SJSA1 (cell line): ENCODE measurements at regions not wholly inside any gene's neighbourhood (a gene's known extent, or its start where the extent isn't known, plus 50 kb on each side); places are given as distances from the start of the nearest gene placed in this dataset.

Source experiments
- DNase-seq, 2 experiments: peaks; one replicate each; pipeline ENCODE4 v3.0.0-alpha.2; 2015 to 2020; ENCODE audit warnings: low spot score in 2 of 2, low read depth in 1 of 2
- H3K27ac ChIP-seq: fragments of 250-450 bp; sonication (Bioruptor Pico); 2 replicates; pipeline ENCODE4 v1.5.1; 2020; ENCODE audit warnings: mild to moderate bottlenecking, moderate library complexity
- H3K27me3 ChIP-seq: fragments of 250-450 bp; sonication (Bioruptor Pico); replicated peaks from 2 replicates; pipeline ENCODE4 v1.5.1; 2020; ENCODE audit warnings: mild to moderate bottlenecking, moderate library complexity
- H3K36me3 ChIP-seq: fragments of 250-450 bp; sonication (Bioruptor Pico); 2 replicates; pipeline ENCODE4 v1.5.1; 2020; ENCODE audit warnings: mild to moderate bottlenecking
- H3K4me1 ChIP-seq: fragments of 250-450 bp; sonication (Bioruptor Pico); replicated peaks from 2 replicates; pipeline ENCODE4 v1.6.1; 2021; ENCODE audit warnings: mild to moderate bottlenecking
- H3K4me3 ChIP-seq: fragments of 250-450 bp; sonication (Bioruptor Pico); 2 replicates; pipeline ENCODE4 v1.5.1; 2020; ENCODE audit warnings: mild to moderate bottlenecking
- H3K9me3 ChIP-seq: fragments of 250-450 bp; sonication (Bioruptor Pico); replicated peaks from 2 replicates; pipeline ENCODE4 v1.5.1; 2020; ENCODE audit warnings: mild to moderate bottlenecking

DNA sequence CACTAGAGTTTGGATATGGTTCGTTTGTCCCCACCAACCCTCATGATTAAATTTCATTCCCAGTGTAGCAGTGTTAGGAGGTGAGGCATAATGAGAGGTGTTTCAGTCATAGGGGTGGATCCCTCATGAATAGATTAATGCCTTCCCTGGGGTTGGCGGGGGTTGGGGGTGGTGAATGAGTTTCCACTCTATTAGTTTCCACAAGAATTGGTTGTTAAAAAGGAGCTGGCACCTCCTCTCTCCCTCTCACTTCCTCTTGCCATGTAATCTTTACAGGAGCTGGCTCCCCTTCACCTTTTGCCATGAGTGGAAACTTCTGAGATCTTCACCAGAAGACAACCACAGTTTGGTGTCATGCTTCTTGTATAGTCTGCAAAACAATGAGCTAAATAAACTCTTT is 333.7 kb downstream of the ENC1 start:
- Histone ChIP-seq H3K27ac (no peak overlapping the region), H3K36me3 (no peaks in the 10 kb centered on the region), H3K4me3 (no peak overlapping the region), H3K27me3 (no peaks in the 10 kb centered on the region), H3K9me3 (no peaks in the 10 kb centered on the region), H3K4me1 (no peaks in the 10 kb centered on the region)
- DNase-seq: no peak

DNA sequence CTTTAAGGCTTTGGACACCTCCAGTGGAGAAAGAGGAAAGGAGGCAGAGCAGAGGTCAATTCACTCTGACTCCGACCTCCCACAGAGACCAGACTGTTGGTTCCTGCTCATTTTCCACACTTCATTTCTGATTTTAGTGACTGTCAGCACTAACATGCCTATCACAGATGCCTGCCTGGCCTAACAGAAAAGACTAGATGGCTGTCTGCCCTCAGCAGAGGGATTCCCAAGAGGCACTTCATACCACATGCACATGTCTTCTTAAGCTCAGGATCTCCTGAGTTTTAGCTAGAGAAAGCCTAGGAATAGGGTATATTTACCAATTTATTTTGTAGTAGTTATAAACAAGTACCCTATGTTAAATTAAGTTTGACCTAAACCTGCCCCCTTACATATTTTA is 336.0 kb downstream of the ENC1 start:
- Histone ChIP-seq H3K27me3 (no peaks in the 10 kb centered on the region), H3K27ac (no peak overlapping the region), H3K36me3 (no peaks in the 10 kb centered on the region), H3K9me3 (no peaks in the 10 kb centered on the region), H3K4me1 (no peaks in the 10 kb centered on the region), H3K4me3 (no peak overlapping the region)
- no peak for DNase-seq

DNA sequence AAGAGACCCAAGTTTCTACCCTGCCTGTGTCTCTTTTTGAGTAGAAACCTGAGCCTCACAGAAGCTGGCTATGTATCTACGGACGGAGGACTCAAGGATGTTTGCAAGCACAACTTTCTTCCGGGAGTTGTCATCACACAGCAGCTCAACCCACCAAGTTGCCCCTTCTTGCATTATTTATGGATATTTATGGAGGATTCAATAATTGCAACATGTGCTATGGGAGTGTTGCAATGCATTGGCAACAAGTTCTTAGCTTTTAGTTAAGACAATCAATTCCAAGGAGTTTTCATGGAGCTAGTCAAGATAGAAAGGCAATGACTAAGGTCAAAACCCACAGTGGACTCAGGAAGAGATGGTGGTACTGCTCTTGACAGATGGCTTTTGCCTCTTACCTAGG is 336.9 kb downstream of the ENC1 start:
- H3K4me3 ChIP-seq: no peak overlapping the region
- no peaks in the 10 kb centered on the region for H3K36me3 ChIP-seq
- H3K9me3 ChIP-seq: no peaks in the 10 kb centered on the region
- no peaks in the 10 kb centered on the region for H3K4me1 ChIP-seq
- no peak for DNase-seq
- no peaks in the 10 kb centered on the region for H3K27me3 ChIP-seq
- no peak overlapping the region for H3K27ac ChIP-seq

DNA sequence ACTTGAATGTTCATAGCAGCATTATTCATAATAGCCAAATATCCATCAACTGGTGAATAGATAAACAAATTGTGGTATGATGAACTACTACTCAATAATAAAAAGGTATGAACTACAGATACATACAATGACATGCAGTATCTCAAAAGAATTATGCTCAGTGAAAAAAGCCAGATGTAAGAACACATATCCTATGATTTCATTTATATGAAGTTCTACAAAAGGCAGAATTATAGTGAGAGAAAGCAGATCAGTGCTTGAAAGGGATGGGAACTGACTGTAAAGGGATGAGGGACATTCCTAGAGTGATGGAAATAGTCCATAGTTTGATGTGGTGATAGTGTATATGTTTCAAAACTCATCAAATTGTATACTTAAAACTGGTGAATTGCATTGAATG is 339.0 kb downstream of the ENC1 start:
- H3K4me1 ChIP-seq: no peaks in the 10 kb centered on the region
- no peak for DNase-seq
- H3K9me3 ChIP-seq: no peaks in the 10 kb centered on the region
- no peak overlapping the region for H3K27ac ChIP-seq
- H3K36me3 ChIP-seq: no peaks in the 10 kb centered on the region
- H3K4me3 ChIP-seq: no peak overlapping the region
- no peaks in the 10 kb centered on the region for H3K27me3 ChIP-seq

DNA sequence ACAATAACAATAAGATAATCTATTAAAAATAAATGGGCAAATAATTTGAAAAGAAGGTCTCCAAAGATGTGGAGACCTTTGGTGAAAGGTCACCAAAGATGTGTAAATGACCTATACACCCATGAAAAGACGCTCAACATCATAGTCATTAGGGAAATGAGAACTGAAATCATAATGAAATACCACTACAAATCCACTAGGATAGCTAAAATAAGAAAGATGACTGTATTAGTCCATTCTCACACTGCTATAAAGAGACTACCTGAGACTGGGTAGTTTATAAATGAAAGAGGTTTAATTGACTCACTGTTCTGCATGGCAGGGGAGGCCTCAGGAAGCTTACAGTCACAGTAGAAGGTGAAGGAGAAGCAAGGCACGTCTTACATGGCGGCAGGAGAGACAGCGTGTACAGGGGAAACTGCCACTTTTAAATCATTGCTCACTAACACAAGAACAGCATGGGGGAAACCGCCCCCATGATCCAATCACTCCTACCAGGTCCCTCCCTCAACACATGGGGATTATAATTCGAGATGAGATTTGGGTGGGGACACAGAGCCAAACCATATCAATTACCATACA is 339.6 kb downstream of the ENC1 start:
- no peaks in the 10 kb centered on the region for H3K9me3 ChIP-seq
- H3K27ac ChIP-seq: no peak overlapping the region
- no peaks in the 10 kb centered on the region for H3K36me3 ChIP-seq
- H3K27me3 ChIP-seq: no peaks in the 10 kb centered on the region
- no peak overlapping the region for H3K4me3 ChIP-seq
- no peaks in the 10 kb centered on the region for H3K4me1 ChIP-seq
- DNase-seq: no peak

DNA sequence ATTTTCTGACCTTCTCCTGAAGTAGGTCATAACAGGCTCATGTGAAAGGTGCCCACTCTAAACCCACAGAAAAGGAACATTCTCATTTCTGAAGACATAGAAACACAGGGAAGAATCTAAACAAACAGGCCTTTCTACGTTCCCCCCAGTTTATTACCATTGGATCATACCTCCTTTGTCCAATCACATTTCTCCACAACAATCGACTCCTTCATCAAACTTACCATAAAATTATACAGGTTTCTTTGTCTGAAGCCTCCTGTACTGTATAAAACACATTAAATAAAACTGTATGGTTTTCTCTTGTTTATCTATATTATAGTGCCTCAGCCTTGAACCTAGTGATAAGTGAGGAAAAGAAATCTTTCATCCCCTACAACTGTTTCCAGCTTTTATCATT is 340.7 kb downstream of the ENC1 start:
- Histone ChIP-seq H3K9me3 (no peaks in the 10 kb centered on the region), H3K4me3 (no peak overlapping the region), H3K27me3 (no peaks in the 10 kb centered on the region), H3K4me1 (no peaks in the 10 kb centered on the region), H3K36me3 (no peaks in the 10 kb centered on the region), H3K27ac (no peak overlapping the region)
- DNase-seq: no peak

DNA sequence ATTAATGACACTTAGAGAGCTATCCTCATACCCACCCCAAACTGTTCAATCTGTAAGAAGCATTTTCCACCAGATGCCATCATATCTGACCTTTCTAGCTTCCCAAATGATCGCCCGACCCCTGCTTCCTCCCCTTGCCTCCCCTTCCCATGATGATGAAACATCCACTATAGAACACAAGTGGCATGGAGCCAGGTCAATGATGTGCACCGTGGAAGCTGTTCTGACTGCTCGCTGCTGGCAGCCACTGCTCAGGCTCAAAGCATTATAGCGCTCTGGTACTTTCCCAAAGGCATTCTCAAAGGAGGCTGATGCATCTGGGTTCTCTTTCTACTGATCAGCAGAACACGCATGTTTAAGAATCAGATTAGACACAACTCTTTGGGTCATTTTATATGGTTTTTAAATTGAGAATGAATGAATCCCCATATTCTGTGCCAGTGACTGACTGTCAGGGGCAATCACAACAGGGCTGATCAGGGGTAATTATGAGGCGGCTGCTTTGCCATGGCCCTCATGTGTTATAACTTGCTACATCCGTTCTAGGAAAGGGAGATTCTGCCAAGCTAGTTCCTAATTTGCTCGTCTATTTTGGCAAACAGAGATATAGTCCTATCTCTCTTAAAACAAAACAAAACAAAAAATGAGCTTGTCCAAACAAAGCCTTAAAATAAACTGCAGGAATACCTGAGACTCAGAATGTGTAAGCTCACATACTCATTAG is 343.7 kb downstream of the ENC1 start:
- Histone ChIP-seq H3K27ac (no peak overlapping the region), H3K9me3 (no peaks in the 10 kb centered on the region)
- DNase-seq: no peak

DNA sequence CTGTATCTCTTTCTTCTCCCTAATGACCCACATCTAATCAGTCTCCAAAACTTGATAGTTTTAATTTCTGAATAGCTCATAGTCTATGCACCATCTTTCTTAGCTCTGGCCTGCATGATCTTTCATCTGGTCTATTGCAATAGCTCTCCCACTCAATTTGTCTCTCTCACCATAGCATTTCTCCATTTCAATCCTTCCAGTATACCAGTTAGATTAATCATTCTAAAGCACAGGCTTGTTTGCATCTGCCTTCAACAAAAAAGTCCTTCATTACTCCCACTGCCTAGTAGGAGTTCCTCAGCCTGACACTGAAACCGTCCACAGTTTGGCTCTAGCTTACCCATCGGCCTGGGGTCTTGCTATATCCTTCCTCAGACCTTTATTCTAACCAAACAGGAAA is 344.9 kb downstream of the ENC1 start:
- H3K4me3 ChIP-seq: no peak overlapping the region

More for the DNA sequence above, 343.7 kb downstream of the ENC1 start:
- H3K4me3 ChIP-seq: no peak overlapping the region
- no peaks in the 10 kb centered on the region for H3K27me3 ChIP-seq
- H3K36me3 ChIP-seq: no peaks in the 10 kb centered on the region
- H3K4me1 ChIP-seq: no peaks in the 10 kb centered on the region

DNA sequence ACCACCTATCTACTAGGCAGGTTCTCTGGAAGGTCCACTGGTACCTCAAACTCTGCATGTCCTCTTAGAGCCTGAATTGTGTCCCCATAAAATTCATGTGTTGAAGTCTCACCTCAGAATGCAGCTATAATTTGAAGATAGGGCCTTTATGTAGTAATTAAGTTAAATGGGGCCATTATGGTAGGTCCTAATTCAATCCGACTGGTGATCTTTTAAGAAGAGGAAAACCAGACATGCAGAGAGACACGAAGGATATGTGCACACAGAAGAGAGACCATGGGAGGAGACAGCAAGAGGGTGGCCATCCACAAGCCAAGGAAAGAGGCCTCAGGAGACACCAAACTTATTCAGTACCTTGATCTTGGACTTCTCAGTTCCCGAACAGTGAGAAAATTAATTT is 345.4 kb downstream of the ENC1 start:
- no peak for DNase-seq
- H3K36me3 ChIP-seq: no peaks in the 10 kb centered on the region
- H3K27me3 ChIP-seq: no peaks in the 10 kb centered on the region
- no peaks in the 10 kb centered on the region for H3K4me1 ChIP-seq
- no peak overlapping the region for H3K27ac ChIP-seq
- H3K9me3 ChIP-seq: no peaks in the 10 kb centered on the region
- H3K4me3 ChIP-seq: no peak overlapping the region

More for the DNA sequence above, 344.9 kb downstream of the ENC1 start:
- Histone ChIP-seq H3K36me3 (no peaks in the 10 kb centered on the region), H3K27ac (no peak overlapping the region), H3K27me3 (no peaks in the 10 kb centered on the region), H3K9me3 (no peaks in the 10 kb centered on the region), H3K4me1 (no peaks in the 10 kb centered on the region)
- no peak for DNase-seq

DNA sequence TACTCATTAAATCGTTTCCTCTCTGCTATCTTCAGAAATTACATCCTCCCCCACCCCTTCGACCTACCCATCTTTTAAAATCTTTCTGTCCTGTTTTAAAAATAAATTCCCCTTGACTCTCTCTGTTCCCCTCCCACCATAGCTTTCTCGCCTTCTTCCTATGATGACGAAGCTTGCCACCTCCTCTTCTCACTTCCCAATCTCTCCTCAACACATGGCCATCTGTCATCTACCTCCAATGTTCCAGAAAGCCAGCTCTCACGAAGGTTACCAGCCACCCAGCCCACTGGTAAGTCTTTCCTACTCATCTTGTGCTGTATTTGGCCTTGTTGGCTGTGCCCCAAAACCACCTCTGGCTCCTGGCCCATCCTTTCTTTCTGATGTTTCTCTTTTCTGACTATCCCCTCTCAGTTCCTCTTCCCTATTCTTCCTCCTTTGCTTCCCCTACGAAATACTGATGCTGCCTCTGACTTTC is 346.3 kb downstream of the ENC1 start:
- Histone ChIP-seq H3K27ac (no peak overlapping the region), H3K4me3 (no peak overlapping the region), H3K9me3 (no peaks in the 10 kb centered on the region), H3K36me3 (no peaks in the 10 kb centered on the region), H3K27me3 (no peaks in the 10 kb centered on the region), H3K4me1 (no peaks in the 10 kb centered on the region)
- DNase-seq: no peak

DNA sequence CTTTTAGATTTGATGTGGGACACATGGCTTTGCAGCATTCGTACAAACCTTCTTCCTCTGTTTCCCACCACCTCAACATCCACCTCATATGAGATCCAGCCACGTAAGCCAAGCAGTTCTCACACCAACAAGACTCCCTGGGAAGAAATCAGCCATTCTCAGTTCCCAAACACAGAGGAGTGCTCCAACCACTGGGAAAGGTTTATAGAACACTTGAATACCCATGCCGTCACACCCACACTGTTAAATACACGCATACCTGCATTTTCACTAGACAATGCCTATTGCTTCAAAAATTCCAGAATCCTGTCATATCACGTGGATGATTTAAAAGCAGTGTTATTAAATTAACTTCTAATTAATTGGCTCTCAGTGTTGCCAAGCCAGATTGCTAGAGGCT is 347.3 kb downstream of the ENC1 start:
- no peak for DNase-seq
- Histone ChIP-seq H3K27me3 (no peaks in the 10 kb centered on the region), H3K4me3 (no peak overlapping the region), H3K36me3 (no peaks in the 10 kb centered on the region), H3K4me1 (no peaks in the 10 kb centered on the region), H3K27ac (no peak overlapping the region), H3K9me3 (no peaks in the 10 kb centered on the region)

DNA sequence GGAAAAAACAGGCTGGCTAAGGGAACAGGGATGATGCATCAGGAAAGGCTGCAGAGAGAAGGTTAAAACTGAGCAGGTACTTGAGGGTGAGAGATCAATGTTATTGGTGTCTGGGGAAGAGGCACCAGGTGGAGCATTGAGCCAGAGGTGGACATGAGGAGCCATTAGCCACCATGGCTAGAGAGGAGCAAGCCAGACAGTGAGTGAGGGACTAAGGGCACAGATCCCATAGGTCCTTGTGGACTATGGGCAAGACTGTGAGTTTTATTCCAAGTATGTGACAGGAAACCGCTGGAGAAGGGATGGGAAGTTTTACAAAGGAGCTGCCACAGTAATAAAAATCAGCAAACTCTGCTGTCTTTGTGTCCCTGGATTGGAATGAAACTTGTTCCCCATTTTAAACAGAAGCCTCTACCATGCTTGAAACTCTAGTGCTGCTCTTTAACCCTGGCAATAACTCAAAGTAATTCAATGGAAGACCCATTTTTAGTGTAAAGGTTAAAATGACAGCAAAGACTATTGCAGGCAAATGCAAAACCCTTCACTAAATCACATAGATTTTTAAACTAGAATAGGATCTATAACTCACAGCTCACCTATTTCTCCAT is 349.8 kb downstream of the ENC1 start:
- no peaks in the 10 kb centered on the region for H3K4me1 ChIP-seq
- no peak overlapping the region for H3K27ac ChIP-seq
- H3K36me3 ChIP-seq: no peaks in the 10 kb centered on the region
- no peak overlapping the region for H3K4me3 ChIP-seq
- no peaks in the 10 kb centered on the region for H3K27me3 ChIP-seq
- no peaks in the 10 kb centered on the region for H3K9me3 ChIP-seq
- DNase-seq: no peak

DNA sequence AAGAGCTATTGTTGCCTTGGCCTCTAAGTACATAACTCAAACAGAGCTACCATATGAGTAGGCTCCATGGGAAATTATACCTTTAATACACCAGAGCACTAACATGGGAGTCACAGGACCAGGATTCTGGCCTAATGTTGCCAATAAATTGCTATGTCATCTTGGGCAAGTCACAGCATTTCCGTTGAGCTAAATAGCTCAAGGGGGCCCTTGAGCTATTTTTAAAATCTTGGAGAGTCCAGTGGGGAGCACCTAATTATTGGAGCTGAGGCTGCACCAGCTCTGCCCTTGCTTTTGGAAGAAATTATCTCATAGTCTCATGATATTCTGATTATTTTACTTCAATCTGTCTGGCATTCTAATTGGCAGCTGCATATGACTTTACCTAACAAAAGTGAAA is 350.8 kb downstream of the ENC1 start:
- no peak overlapping the region for H3K4me3 ChIP-seq
- DNase-seq: no peak
- H3K27ac ChIP-seq: no peak overlapping the region
- H3K27me3 ChIP-seq: no peaks in the 10 kb centered on the region
- no peaks in the 10 kb centered on the region for H3K4me1 ChIP-seq
- H3K9me3 ChIP-seq: no peaks in the 10 kb centered on the region
- H3K36me3 ChIP-seq: no peaks in the 10 kb centered on the region

DNA sequence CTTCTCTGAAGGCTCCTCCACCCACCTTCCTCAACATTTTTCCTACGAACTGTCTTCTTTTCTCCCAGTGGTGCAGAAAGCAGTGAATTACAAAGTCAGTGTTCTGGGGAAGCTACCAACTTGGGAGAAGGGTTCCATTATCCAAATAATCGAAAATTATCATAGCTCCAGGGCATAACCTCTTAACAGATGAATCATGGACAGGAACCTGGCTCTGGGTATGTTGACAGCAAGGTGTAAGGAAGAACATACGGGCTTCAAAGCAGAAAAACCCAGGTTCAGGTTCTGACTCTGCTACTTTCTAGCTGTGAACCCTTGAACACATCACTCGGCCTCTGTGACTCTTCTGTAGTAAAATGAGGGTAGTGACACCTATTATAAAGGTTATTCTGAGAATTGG is 351.3 kb downstream of the ENC1 start:
- Histone ChIP-seq H3K27ac (no peak overlapping the region), H3K27me3 (no peaks in the 10 kb centered on the region), H3K4me1 (no peaks in the 10 kb centered on the region), H3K9me3 (no peaks in the 10 kb centered on the region), H3K4me3 (no peak overlapping the region), H3K36me3 (no peaks in the 10 kb centered on the region)
- no peak for DNase-seq
